HUDEP-2 (cell line): ENCODE measurements at regions not wholly inside any gene's neighbourhood (a gene's known extent, or its start where the extent isn't known, plus 50 kb on each side); places are given as distances from the start of the nearest gene placed in this dataset.

Experiments
- DNase-seq, 76 experiments: peaks; one replicate each; lab custom pipeline; 2025; ENCODE audit not compliant: unreplicated experiment in 76 of 76; lab: John Stamatoyannopoulos, UW

- DNase-seq = no peak
These were observed 218.4 kb upstream of the PPP2R2D start for GRCh38 chr10:131682271-131682962.

- DNase-seq = no peak
These were observed 217.4 kb upstream of the PPP2R2D start for GRCh38 chr10:131683281-131683861.

- no peak for DNase-seq
These were observed 216.9 kb upstream of the PPP2R2D start for GRCh38 chr10:131683941-131684340.

GRCh38 chr10:131685007-131685406, 215.8 kb upstream of the PPP2R2D start:
- DNase-seq = no peak

GRCh38 chr10:131685576-131685975, 215.2 kb upstream of the PPP2R2D start:
- DNase-seq = no peak

DNA sequence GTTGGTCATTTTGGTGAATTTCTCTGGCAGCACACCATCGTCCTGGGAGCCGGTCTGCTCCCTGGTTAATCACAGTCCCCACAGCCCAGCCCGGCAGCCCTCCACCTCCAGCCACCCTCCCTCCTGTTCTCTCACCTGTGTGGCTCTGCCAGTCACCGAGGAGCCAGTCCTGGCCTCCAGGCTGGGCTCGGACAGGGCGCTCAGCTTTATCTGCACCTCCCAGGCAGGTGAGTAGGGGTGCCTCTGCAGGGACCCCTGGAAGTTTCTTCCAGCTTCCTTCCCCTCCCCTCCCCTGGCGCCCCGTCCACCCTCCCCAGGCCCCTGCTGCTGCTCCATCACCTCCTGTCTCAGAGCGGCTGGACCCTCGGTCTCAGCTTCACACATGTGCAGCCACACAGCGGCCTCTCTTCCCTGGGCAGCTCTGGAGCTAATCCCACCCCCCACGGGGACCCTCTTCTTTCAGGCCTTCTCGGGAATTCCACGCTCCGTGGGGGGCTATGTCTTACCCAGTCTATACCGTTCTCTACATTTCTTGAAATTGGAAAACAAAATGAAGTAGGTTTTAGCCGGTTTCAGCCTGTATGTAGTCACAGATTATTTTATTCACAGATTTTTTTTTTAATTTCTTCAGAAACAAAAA, 213.9 kb upstream of the PPP2R2D start:
- no peak for DNase-seq

- no peak for DNase-seq
These were observed 212.5 kb upstream of the PPP2R2D start for GRCh38 chr10:131688304-131688703.

GRCh38 chr10:131689016-131689415, 211.8 kb upstream of the PPP2R2D start:
- DNase-seq = no peak

DNA sequence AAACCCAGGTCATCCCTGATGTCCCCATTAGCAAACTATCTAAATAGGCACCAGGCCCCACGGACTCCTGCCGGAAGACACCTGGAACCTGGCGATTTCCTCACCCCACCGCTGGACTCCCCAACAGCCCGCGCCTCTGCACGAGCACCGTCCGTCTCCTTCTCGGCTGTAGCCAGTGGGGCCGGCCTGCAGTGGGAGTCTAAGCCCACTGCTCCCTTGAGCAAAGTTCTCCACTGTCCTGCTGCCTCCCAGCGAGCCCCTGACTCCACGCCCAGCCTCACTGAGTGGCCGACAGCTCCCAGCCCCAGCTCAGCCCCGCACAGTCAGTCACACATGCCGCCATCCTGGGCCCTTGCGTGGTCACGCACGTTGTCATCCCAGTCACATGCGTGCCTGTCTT, 211.3 kb upstream of the PPP2R2D start:
- DNase-seq = no peak

- DNase-seq = no peak
These were observed 210.7 kb upstream of the PPP2R2D start for GRCh38 chr10:131689954-131690757.

GRCh38 chr10:131690805-131691239, 210.0 kb upstream of the PPP2R2D start:
- no peak for DNase-seq

DNA sequence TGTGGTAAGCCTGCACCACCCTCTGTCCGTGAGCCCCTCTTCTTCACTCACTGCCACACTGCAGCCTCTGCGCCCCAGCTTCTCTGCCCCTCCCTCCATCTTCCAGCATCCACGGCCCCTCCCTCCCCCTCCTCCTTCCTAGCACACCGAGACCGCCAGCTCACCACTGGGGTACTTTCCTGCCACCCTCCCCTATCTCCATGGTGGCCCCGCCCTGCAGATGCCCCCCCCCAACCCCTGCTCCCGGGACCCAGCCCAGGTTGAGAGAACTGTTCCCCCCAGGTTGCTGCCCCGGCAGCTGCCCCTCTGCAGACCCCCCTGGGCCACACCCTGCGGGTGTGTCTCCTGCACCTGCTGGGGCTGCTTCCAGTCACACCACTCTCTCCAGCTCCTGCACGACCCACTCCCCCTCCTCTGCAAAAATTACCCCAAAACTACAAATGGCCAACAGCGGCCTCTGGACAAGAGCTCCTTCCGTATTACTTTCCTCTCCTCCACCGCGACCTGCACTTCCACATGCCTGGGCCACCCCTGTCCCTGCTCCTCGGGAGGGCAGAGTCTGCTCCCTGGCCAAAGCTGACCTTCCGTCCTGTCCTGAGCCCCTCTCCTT, 209.2 kb upstream of the PPP2R2D start:
- no peak for DNase-seq

- no peak for DNase-seq
These were observed 208.6 kb upstream of the PPP2R2D start for GRCh38 chr10:131692176-131692575.

- DNase-seq = no peak
These were observed 208.0 kb upstream of the PPP2R2D start for GRCh38 chr10:131692686-131693334.

DNA sequence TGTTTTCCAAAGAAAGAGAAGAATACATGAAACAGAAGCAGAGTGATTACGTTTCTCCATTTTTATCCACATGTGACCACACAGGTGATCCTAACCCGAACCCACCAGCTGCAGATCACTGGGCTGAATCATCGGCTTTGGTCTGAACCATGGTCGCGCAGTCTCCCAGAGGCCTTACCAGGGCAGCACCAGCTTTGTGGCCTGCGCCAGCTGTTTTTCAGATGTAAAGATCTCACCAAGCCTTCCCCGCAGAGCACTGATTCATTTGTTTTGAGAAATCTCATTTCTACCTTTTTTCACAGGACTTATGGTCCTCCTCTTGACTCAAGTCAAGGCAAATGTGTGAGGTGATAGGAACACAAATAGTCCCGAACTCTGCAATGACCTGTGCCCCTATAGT, 207.0 kb upstream of the PPP2R2D start:
- no peak for DNase-seq

- DNase-seq = no peak
These were observed 206.5 kb upstream of the PPP2R2D start for GRCh38 chr10:131694168-131694780.

DNA sequence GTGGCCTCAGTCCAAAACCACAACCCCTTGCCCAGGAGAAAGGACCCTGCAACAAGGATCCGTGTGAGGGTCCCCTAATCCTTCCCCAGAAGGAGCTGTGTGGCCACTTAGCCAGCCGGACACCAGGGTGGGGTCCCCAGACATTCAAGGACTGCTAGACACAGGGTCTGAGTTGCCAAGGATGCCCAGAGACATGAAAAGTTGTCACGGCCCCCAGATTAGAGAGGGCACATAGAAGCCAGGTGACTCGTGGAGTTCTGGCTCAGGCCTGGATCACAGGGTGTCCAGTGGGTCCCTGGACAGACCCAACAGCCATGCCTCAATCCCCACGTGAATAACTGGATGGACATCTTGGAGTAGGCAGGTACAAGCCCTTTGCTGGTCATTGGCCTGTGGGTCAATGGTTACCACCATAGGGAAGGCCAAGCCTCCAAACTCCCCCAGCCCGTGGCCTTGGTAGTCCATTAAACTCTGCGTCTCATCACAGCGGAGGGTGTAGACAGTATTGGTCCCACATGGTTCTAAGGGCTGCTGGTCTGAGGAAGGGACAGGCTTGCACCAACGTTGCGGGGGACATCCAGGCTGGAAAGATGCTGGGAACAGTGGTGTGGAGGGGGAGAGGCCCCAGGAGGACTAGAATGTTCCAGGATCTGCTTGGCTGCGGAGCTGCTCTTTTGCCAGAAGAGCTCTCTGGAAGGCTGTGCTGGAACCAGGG, 205.9 kb upstream of the PPP2R2D start:
- no peak for DNase-seq

DNA sequence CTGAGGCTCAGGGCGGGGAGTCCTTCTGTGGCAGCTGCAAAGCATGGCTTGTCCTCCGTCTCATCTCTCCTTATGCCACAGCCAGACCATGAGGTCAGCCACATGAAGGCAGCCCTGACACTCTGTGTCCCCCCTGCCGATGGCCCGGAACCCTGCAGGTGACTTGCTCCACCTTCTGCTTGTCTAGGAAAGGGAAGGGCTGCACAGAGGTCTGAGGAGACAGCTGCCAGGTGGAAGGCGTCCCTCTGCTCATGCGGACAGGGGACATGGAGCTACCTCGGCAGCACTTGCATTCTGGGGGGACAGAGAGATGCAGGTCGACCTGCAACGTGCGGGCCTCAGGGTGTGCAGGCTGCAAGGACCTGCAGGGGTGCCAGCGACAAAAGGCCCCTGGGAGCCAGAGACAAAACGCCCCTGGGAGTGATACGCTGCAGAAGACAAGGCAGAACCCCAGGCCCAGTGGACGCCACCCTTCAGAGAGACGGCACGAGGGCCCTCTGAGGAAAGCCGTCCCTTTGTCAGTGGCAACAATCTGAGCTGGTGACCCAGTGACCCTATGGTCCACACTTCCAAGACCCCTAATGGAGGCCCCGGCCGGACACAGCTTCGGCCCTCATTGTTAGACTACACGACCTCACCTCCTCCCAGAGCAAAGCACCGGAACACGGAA, 205.2 kb upstream of the PPP2R2D start:
- DNase-seq = no peak
